Sigmoid colon (tissue), 3 donors: ENCODE measurements at regions not wholly inside any gene's neighbourhood (a gene's known extent, or its start where the extent isn't known, plus 50 kb on each side); places are given as distances from the start of the nearest gene placed in this dataset.

Experiments used
- CTCF ChIP-seq, 4 experiments: fragments of 450-650 bp in 3 of 4; fragments of 200-600 bp in 1 of 4; IDR thresholded peaks; one replicate each; pipeline ENCODE4 v1.5.1; 2016 to 2019; ENCODE audit warnings: antibody characterized with exemption in 4 of 4, mild to moderate bottlenecking in 3 of 4, moderate library complexity in 2 of 4
- POLR2A ChIP-seq, 2 donors: fragments of 450-650 bp; IDR thresholded peaks; one replicate each; pipeline ENCODE4 v1.6.1; 2016; ENCODE audit warnings: antibody characterized with exemption in 2 of 2, mild to moderate bottlenecking in 2 of 2, moderate library complexity in 2 of 2

DNA sequence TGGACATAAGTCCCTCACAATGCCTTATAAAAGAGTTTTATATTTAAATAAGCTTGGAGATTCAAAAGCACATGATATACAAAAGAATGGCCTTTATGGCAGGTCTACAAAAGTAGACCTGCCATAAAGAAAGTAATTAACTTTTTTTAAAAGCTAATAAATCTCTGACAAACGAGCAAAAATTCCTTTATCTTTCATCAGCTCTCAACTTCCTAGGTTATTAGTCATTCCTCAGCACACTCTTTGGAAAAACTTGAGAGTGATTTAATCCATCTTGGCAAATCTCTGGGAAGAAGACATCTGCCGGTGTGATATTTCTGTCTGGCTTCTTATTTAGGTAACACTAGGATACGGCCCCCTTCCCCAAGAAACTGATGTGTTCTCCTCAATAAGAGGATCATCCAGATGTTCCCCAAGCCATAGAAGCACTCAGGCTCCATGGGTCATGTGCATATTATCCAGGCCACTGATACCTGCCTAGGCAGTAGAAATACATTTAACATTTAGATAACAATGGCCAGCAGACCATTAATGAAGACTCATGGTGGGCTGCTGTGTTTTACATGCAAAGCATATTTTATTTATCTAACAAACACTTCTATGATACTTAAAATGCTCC, 372.7 kb downstream of the LIG4 start:
- TF ChIP-seq POLR2A (IDR thresholded peaks at IDR 0.05), result no peak
- no peak for TF ChIP-seq CTCF (IDR thresholded peaks at IDR 0.05)
